HL-60 (cell line): ENCODE measurements at regions not wholly inside any gene's neighbourhood (a gene's known extent, or its start where the extent isn't known, plus 50 kb on each side); places are given as distances from the start of the nearest gene placed in this dataset.
"Not testable (repeated sequence)": the region's sequence is repeated elsewhere in the genome, so short reads cannot be mapped to it uniquely, and the experiment has no call there.

Experiments
- DNase-seq, 2 experiments: peaks; one replicate each; pipeline ENCODE4 v3.0.0-alpha.2; 2010 to 2020; ENCODE audit warnings: low read depth in 1 of 2, low spot score in 1 of 2
- H3K27ac ChIP-seq: fragments of 250-450 bp; sonication (Bioruptor Pico); replicated peaks from 2 replicates; pipeline ENCODE4 v1.5.1; 2020; ENCODE audit warnings: mild to moderate bottlenecking, moderate library complexity
- H3K27me3 ChIP-seq: fragments of 250-450 bp; sonication (Bioruptor Pico); 2 replicates; pipeline ENCODE4 v1.5.1; 2021; ENCODE audit warnings: mild to moderate bottlenecking, moderate library complexity; ENCODE audit not compliant: insufficient read depth, poor library complexity, severe bottlenecking
- H3K4me3 ChIP-seq: replicated peaks from 2 replicates; pipeline ENCODE4 v1.5.1; 2011; ENCODE audit warnings: mild to moderate bottlenecking, control low read depth, low read length; ENCODE audit not compliant: insufficient read depth
- GABPA ChIP-seq: IDR thresholded peaks from 2 replicates; pipeline ENCODE4 v1.6.1; 2012; ENCODE audit warnings: low read depth
- POLR2AphosphoS5 ChIP-seq: IDR thresholded peaks from 2 replicates; pipeline ENCODE4 v1.6.1; 2012; ENCODE audit warnings: low read depth
- SPI1 ChIP-seq: IDR thresholded peaks from 2 replicates; pipeline ENCODE4 v1.6.1; 2012; ENCODE audit warnings: low read depth, mild to moderate bottlenecking, borderline replicate concordance
- TF ChIP-seq, protein P1 (sequence below): IDR thresholded peaks from one replicate; pipeline ENCODE4 v1.5.1; 2011; ENCODE audit warnings: low read length, control low read depth, inconsistent platforms; ENCODE audit not compliant: insufficient read depth
- TF ChIP-seq, protein P2 (sequence below): IDR thresholded peaks from 2 replicates; pipeline ENCODE4 v1.6.1; 2012; ENCODE audit warnings: low read depth; ENCODE audit not compliant: insufficient replicate concordance

DNA sequence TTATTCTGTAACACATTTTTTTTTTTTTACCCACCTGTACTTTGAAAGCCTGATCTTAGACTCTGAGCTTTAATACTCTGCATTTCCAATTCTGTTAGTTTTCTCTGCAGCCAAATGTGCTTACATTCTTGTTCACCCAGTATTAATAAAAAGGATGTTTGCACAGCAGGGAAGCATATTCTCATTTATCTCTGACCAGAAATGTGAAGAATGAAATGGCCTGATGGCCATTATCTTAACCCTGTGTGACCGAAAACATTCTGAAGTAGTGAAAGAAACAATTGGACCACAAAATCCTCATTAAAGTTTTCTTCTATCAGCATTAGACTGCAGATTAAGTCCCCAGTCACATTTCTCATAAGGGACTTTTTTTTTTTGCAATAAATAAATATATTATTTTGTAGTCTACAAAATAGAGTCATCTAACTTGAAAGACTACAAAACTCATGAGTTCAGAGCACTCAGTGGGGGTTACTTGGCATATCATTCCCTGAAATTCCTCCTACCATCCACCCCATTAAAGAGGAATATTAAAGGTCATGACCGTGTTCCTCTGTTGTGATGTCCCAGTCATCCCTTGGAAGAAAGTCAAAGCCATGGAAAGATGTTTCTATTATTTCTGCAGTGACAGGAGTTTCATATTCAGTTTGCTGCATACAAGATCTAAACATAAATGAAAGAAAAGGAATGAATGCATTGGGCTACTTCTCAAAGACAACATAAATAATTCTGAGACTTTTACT, 364.4 kb downstream of the RND3 start:
- TF ChIP-seq, protein P1, sequence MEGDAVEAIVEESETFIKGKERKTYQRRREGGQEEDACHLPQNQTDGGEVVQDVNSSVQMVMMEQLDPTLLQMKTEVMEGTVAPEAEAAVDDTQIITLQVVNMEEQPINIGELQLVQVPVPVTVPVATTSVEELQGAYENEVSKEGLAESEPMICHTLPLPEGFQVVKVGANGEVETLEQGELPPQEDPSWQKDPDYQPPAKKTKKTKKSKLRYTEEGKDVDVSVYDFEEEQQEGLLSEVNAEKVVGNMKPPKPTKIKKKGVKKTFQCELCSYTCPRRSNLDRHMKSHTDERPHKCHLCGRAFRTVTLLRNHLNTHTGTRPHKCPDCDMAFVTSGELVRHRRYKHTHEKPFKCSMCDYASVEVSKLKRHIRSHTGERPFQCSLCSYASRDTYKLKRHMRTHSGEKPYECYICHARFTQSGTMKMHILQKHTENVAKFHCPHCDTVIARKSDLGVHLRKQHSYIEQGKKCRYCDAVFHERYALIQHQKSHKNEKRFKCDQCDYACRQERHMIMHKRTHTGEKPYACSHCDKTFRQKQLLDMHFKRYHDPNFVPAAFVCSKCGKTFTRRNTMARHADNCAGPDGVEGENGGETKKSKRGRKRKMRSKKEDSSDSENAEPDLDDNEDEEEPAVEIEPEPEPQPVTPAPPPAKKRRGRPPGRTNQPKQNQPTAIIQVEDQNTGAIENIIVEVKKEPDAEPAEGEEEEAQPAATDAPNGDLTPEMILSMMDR = no peak
- TF ChIP-seq SPI1 (no peak), GABPA (no peak)
- no peak overlapping the region for H3K4me3 ChIP-seq
- H3K27me3 ChIP-seq = no peaks in the 10 kb centered on the region
- DNase-seq = no peak
- no peak overlapping the region for H3K27ac ChIP-seq

DNA sequence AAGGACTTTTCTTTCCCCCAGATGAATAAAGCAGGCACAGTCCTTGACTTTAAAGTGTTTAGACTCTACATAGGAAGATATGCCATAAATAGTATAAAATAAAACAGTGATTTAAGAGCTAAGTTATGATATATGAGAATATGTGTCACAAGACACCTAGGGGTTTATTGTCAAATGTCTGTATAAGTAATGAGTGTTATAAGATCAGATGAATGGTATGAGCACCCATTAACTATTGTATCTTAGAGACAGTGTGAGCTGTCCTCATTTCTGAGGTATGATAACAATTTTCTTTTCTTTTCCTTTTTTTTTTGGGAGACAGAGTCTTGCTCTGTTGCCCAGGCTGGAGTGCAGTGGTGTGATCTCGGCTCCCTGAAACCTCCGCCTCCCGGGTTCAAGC, 365.3 kb downstream of the RND3 start:
- Histone ChIP-seq H3K27me3 (no peaks in the 10 kb centered on the region), H3K4me3 (no peak overlapping the region), H3K27ac (no peak overlapping the region)
- DNase-seq = no peak
- no peak for TF ChIP-seq POLR2AphosphoS5
- TF ChIP-seq, protein P2, sequence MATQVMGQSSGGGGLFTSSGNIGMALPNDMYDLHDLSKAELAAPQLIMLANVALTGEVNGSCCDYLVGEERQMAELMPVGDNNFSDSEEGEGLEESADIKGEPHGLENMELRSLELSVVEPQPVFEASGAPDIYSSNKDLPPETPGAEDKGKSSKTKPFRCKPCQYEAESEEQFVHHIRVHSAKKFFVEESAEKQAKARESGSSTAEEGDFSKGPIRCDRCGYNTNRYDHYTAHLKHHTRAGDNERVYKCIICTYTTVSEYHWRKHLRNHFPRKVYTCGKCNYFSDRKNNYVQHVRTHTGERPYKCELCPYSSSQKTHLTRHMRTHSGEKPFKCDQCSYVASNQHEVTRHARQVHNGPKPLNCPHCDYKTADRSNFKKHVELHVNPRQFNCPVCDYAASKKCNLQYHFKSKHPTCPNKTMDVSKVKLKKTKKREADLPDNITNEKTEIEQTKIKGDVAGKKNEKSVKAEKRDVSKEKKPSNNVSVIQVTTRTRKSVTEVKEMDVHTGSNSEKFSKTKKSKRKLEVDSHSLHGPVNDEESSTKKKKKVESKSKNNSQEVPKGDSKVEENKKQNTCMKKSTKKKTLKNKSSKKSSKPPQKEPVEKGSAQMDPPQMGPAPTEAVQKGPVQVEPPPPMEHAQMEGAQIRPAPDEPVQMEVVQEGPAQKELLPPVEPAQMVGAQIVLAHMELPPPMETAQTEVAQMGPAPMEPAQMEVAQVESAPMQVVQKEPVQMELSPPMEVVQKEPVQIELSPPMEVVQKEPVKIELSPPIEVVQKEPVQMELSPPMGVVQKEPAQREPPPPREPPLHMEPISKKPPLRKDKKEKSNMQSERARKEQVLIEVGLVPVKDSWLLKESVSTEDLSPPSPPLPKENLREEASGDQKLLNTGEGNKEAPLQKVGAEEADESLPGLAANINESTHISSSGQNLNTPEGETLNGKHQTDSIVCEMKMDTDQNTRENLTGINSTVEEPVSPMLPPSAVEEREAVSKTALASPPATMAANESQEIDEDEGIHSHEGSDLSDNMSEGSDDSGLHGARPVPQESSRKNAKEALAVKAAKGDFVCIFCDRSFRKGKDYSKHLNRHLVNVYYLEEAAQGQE = no peak

DNA sequence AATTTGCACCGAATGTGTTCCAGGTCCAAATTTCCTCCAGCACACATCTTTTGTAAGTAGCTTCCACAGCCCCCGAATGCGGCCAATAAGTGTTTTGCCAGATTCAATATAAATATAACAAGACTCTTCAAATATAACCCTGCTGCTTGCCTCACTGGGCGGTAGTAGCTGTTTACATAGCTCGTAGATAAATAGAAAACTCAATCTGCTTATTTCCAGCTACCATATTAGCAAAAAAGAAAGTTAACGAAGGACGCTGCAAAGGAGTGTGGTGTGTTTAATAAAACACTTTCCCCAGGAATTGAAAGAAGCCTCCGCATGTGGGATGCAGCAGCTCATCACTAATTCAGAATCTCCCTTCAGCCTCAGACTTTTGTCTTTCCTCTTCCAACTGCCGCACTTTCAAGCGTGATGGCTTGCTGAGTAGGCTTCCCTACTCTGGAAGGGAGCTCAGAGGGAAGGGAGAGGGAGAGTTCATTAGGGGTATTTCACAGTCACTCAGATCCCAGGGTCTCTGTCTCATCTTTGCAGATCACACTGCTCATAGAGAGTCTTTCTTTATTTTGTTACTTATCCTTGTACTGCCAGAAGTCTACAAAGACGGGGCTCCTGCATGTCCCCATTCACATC, 367.0 kb downstream of the RND3 start:
- Histone ChIP-seq H3K27ac (no peak overlapping the region), H3K27me3 (no peaks in the 10 kb centered on the region), H3K4me3 (no peak overlapping the region)
- no peak for DNase-seq
- TF ChIP-seq, protein P1 = no peak
- TF ChIP-seq GABPA (no peak), POLR2AphosphoS5 (no peak)

DNA sequence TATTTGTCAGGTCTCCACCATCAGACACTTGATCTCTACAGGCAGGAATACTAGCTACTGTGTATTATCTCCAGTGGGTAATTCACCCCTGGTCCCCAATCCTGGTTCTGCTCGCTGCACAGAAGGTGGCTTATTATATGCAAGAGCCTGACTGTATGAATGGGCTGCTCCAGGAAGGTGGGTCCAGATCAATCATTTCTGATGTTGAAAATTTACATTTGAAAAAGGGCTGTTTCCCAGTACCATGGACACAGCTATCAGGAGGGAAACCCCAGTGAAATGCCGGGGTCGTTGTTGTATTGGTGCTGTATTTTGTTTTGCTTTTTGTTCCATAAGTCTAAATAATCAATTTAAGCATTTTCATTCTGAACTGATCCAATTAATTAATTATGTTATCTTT, 367.6 kb downstream of the RND3 start:
- TF ChIP-seq, protein P1 = no peak
- no peak for TF ChIP-seq GABPA
- TF ChIP-seq SPI1 = no peak
- TF ChIP-seq, protein P2 = no peak
- no peak for TF ChIP-seq POLR2AphosphoS5

GRCh38 chr2:150114089-150114488, 373.4 kb downstream of the RND3 start:
- not testable (repeated sequence) for H3K27me3 ChIP-seq, H3K4me3 ChIP-seq, DNase-seq, H3K27ac ChIP-seq

More for the DNA sequence above, 367.6 kb downstream of the RND3 start:
- no peak for DNase-seq
- H3K27me3 ChIP-seq = no peaks in the 10 kb centered on the region
- no peak overlapping the region for H3K4me3 ChIP-seq
- no peak overlapping the region for H3K27ac ChIP-seq
